Midbrain (tissue), 1 donor: ENCODE measurements at regions not wholly inside any gene's neighbourhood (a gene's known extent, or its start where the extent isn't known, plus 50 kb on each side); places are given as distances from the start of the nearest gene placed in this dataset.
"Not testable (repeated sequence)": the region's sequence is repeated elsewhere in the genome, so short reads cannot be mapped to it uniquely, and the experiment has no call there.

ENCODE experiments used
- DNase-seq: peaks from one replicate; lab custom pipeline; 2025; lab: John Stamatoyannopoulos, UW

- no peak for DNase-seq
Measured at GRCh38 chr10:44008270-44008916, 359.7 kb upstream of the ZNF32 start.

GRCh38 chr10:44006771-44007170, 358.1 kb upstream of the ZNF32 start:
- DNase-seq = no peak

GRCh38 chr10:44005788-44006099, 357.1 kb upstream of the ZNF32 start:
- no peak for DNase-seq

- DNase-seq = no peak
Measured at GRCh38 chr10:44004913-44005787, 356.5 kb upstream of the ZNF32 start.

- no peak for DNase-seq
Measured at GRCh38 chr10:43998021-43998809, 349.5 kb upstream of the ZNF32 start.

- no peak for DNase-seq
Measured at GRCh38 chr10:43997330-43997729, 348.6 kb upstream of the ZNF32 start.

- no peak for DNase-seq
Measured at GRCh38 chr10:43994539-43994938, 345.9 kb upstream of the ZNF32 start.

- not testable (repeated sequence) for DNase-seq
Measured at GRCh38 chr10:43992816-43993215, 344.1 kb upstream of the ZNF32 start.

GRCh38 chr10:43986374-43986773, 337.7 kb upstream of the ZNF32 start:
- no peak for DNase-seq

GRCh38 chr10:43985941-43986340, 337.3 kb upstream of the ZNF32 start:
- no peak for DNase-seq

GRCh38 chr10:43983856-43984271, 335.2 kb upstream of the ZNF32 start:
- no peak for DNase-seq

- DNase-seq = no peak
Measured at GRCh38 chr10:43983405-43983804, 334.7 kb upstream of the ZNF32 start.

- DNase-seq = no peak
Measured at GRCh38 chr10:43982250-43982649, 333.6 kb upstream of the ZNF32 start.

- no peak for DNase-seq
Measured at GRCh38 chr10:43981696-43982095, 333.0 kb upstream of the ZNF32 start.

- no peak for DNase-seq
Measured at GRCh38 chr10:43981232-43981631, 332.6 kb upstream of the ZNF32 start.

- DNase-seq = no peak
Measured at GRCh38 chr10:43980715-43981114, 332.0 kb upstream of the ZNF32 start.

GRCh38 chr10:43980313-43980712, 331.6 kb upstream of the ZNF32 start:
- DNase-seq = no peak

GRCh38 chr10:43979551-43979950, 330.9 kb upstream of the ZNF32 start:
- DNase-seq = no peak

- DNase-seq = no peak
Measured at GRCh38 chr10:43978936-43979335, 330.3 kb upstream of the ZNF32 start.

GRCh38 chr10:43978091-43978490, 329.4 kb upstream of the ZNF32 start:
- DNase-seq = no peak

- no peak for DNase-seq
Measured at GRCh38 chr10:43976292-43976691, 327.6 kb upstream of the ZNF32 start.

- DNase-seq = no peak
Measured at GRCh38 chr10:43973801-43974200, 325.1 kb upstream of the ZNF32 start.
